ENCODE measurements at regions not wholly inside any gene's neighbourhood (a gene's known extent, or its start where the extent isn't known, plus 50 kb on each side); places are given as distances from the start of the nearest gene placed in this dataset.

GRCh38 chr3:161893972-161894371, 397.4 kb downstream of the OTOL1 start:
- Mint-ChIP-seq H3K4me3 (ENCODE audit: unreplicated experiment) (no peak overlapping the region), H3K9me3 (ENCODE audit: unreplicated experiment) (no peaks in the 10 kb centered on the region), H3K27me3 (ENCODE audit: insufficient read depth, unreplicated experiment) (peaks cover 2% of the 10 kb centered on the region), H3K4me1 (ENCODE audit: low read depth, unreplicated experiment) (no peaks in the 10 kb centered on the region), H3K27ac (ENCODE audit: unreplicated experiment) (no peak overlapping the region), H3K36me3 (ENCODE audit: insufficient read depth, unreplicated experiment) (no peaks in the 10 kb centered on the region)
- Histone ChIP-seq H3K4me3 (ENCODE audit: low read depth, low read length) (no peak overlapping the region), H3K4me1 (no peaks in the 10 kb centered on the region; the same call in 1 of the 2 replicates), H3K27me3 (replicated peaks; ENCODE audit: control insufficient read depth, insufficient read depth, low read length) (no peaks in the 10 kb centered on the region), H3K9me3 (no peaks in the 10 kb centered on the region), H3K36me3 (ENCODE audit: control insufficient read depth, insufficient read depth, low read length) (no peaks in the 10 kb centered on the region)
- no peak for TF ChIP-seq CTCF (IDR thresholded peaks at IDR 0.05; ENCODE audit: insufficient read depth in 1 of 2, low read depth in 1 of 2, low read length in 1 of 2, severe bottlenecking in 1 of 2, unreplicated experiment in 1 of 2)
- CTCF ChIA-PET, result no interaction called here
- POLR2A ChIA-PET, result no interaction called here
- DNase-seq, result no peak
- intact Hi-C loops (cut with micrococcal nuclease; ENCODE audit: unreplicated experiment), result no loop called here
- no TSS peak for BruUV-seq (replicated peaks)

GRCh38 chr3:161894657-161895056, 398.0 kb downstream of the OTOL1 start:
- H3K9me3 Mint-ChIP-seq (ENCODE audit: unreplicated experiment), result no peaks in the 10 kb centered on the region
- H3K4me1 Mint-ChIP-seq (ENCODE audit: low read depth, unreplicated experiment), result no peaks in the 10 kb centered on the region
- H3K36me3 Mint-ChIP-seq (ENCODE audit: insufficient read depth, unreplicated experiment), result no peaks in the 10 kb centered on the region
- Histone ChIP-seq H3K4me3 (ENCODE audit: low read depth, low read length) (no peak overlapping the region), H3K27me3 (replicated peaks; ENCODE audit: control insufficient read depth, insufficient read depth, low read length) (no peaks in the 10 kb centered on the region), H3K36me3 (ENCODE audit: control insufficient read depth, insufficient read depth, low read length) (no peaks in the 10 kb centered on the region), H3K4me1 (no peaks in the 10 kb centered on the region; the same call in 1 of the 2 replicates), H3K9me3 (no peaks in the 10 kb centered on the region)
- BruUV-seq (replicated peaks), result no TSS peak
- CTCF ChIA-PET, result no interaction called here
- no peak overlapping the region for H3K27ac Mint-ChIP-seq (ENCODE audit: unreplicated experiment)
- peaks cover 2% of the 10 kb centered on the region for H3K27me3 Mint-ChIP-seq (ENCODE audit: insufficient read depth, unreplicated experiment)
- intact Hi-C loops (cut with micrococcal nuclease; ENCODE audit: unreplicated experiment), result no loop called here
- POLR2A ChIA-PET, result no interaction called here
- no peak for TF ChIP-seq CTCF (IDR thresholded peaks at IDR 0.05; ENCODE audit: insufficient read depth in 1 of 2, low read depth in 1 of 2, low read length in 1 of 2, severe bottlenecking in 1 of 2, unreplicated experiment in 1 of 2)
- no peak overlapping the region for H3K4me3 Mint-ChIP-seq (ENCODE audit: unreplicated experiment)
- no peak for DNase-seq

DNA sequence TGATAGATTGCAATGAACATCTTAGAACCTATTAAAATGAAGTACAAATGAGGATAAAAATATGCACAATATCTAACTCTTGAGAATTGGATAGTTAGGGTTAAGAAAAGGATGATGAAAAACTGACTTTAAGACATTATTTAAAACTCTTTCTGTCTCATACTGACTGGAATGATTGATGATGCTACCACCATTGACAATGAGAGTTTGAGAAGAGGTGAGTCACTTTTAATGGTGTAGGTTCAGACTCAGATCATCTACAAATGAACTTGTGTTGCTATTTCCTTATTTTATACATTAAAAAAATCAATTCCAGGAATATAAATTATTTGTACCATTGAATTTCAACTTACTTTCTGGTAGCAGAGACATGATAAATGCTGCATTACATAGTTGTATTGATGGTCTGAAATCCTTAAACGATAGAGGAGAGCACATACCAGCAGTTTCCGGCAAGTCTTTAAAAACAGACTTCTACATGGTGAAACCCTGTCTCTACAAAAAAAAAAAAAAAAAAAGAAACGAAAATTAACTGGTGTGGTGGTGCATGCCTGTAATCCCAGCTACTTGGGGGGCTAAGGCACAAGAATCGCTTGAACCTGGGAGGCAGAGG, 409.0 kb downstream of the OTOL1 start:
- CTCF ChIA-PET, result no interaction called here
- Mint-ChIP-seq H3K27me3 (ENCODE audit: insufficient read depth, unreplicated experiment) (peaks cover 2% of the 10 kb centered on the region), H3K4me1 (ENCODE audit: low read depth, unreplicated experiment) (no peaks in the 10 kb centered on the region), H3K27ac (ENCODE audit: unreplicated experiment) (no peak overlapping the region), H3K36me3 (ENCODE audit: insufficient read depth, unreplicated experiment) (no peaks in the 10 kb centered on the region), H3K9me3 (ENCODE audit: unreplicated experiment) (no peaks in the 10 kb centered on the region), H3K4me3 (ENCODE audit: unreplicated experiment) (no peak overlapping the region)
- no peaks in the 10 kb centered on the region for H3K4me1 ChIP-seq
- POLR2A ChIA-PET, result no interaction called here
- no TSS peak for BruUV-seq (replicated peaks)
- intact Hi-C loops (cut with micrococcal nuclease; ENCODE audit: unreplicated experiment), result no loop called here
- H3K36me3 ChIP-seq (ENCODE audit: control insufficient read depth, insufficient read depth, low read length), result no peaks in the 10 kb centered on the region
- H3K27me3 ChIP-seq (replicated peaks; ENCODE audit: control insufficient read depth, insufficient read depth, low read length), result no peaks in the 10 kb centered on the region
- DNase-seq, result no peak
- H3K9me3 ChIP-seq, result no peaks in the 10 kb centered on the region
- TF ChIP-seq CTCF (IDR thresholded peaks at IDR 0.05; ENCODE audit: insufficient read depth in 1 of 2, low read depth in 1 of 2, low read length in 1 of 2, severe bottlenecking in 1 of 2, unreplicated experiment in 1 of 2), result no peak
- H3K4me3 ChIP-seq (ENCODE audit: low read depth, low read length), result no peak overlapping the region
